GM12865 (cell line): ENCODE measurements at regions not wholly inside any gene's neighbourhood (a gene's known extent, or its start where the extent isn't known, plus 50 kb on each side); places are given as distances from the start of the nearest gene placed in this dataset.

Experiments
- DNase-seq: peaks from one replicate; pipeline ENCODE4 v3.0.0; 2010; ENCODE audit warnings: low read depth
- H3K4me3 ChIP-seq: 2 replicates; pipeline ENCODE4 v1.5.1; 2011; ENCODE audit warnings: mild to moderate bottlenecking, low read depth, low read length, control low read depth
- CTCF ChIP-seq: IDR thresholded peaks from 2 replicates; pipeline ENCODE4 v1.5.1; 2011; ENCODE audit warnings: low read length, control low read depth, low read depth, inconsistent platforms; ENCODE audit not compliant: insufficient read depth; ENCODE audit errors: missing control alignments

GRCh38 chr5:58088941-58089340, 370.9 kb downstream of the PLK2 start:
- TF ChIP-seq CTCF, result no peak
- DNase-seq, result no peak
- H3K4me3 ChIP-seq, result no peak overlapping the region

DNA sequence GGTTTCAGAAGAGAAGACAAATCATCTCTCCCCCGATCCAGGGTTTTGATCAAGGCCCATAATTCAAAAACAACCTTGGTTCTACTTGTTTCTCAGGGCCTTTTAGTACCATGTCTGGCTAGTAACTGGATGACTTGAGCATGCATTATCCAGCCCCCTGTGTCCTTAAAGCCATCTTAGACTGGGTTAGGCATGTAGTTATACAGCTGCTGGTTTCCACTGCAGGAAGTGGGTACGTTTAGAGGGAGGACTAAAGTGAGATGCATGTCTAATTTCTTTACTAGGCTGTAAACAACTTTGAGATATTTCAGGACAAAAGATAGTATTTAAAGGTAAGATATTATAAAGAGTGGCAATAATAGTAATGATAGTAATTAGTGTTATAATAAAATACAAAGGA, 372.0 kb downstream of the PLK2 start:
- TF ChIP-seq CTCF, result no peak
- no peak overlapping the region for H3K4me3 ChIP-seq
- no peak for DNase-seq

GRCh38 chr5:58087123-58087522, 372.8 kb downstream of the PLK2 start:
- no peak for TF ChIP-seq CTCF
- no peak overlapping the region for H3K4me3 ChIP-seq
- DNase-seq, result no peak

DNA sequence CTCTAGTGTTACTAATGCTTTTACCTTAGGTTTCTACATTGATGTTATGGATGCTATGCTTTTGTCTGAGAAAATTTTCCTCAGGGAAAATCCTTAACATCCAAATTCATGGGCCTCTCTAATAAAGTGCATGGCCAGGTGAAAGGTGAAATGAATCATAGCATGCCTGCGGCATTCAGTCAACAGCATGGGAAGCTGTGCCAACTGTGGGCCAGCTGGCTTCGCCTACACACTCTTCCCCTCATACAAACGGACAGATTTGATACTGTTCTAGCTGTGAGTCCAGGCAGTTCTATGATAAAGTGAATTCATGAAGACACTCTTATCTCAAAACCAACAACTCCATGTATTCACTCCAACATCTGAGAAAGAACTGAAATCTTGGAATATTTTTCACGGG, 374.1 kb downstream of the PLK2 start:
- no peak for DNase-seq
- H3K4me3 ChIP-seq, result no peak overlapping the region
- TF ChIP-seq CTCF, result no peak

GRCh38 chr5:58081435-58081834, 378.5 kb downstream of the PLK2 start:
- TF ChIP-seq CTCF, result no peak
- no peak overlapping the region for H3K4me3 ChIP-seq
- DNase-seq, result no peak

DNA sequence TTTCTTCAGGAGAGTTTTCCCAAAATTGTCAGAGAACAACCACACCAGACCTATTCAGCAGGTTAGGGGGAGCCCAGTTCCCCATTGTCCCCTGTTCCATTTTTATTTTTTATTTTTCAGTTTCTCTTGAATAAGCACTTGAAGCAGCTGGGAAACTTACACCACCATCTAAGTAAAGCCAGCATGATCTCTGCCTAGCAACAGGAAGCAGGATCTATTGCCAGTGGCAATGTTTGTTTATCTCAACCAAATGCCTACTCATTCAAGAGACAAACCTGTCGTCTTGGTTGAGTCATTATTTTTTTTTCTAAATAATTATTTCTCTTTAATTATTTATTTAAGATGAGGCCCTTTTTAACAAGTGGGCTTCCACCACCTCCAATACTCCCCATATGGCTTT, 379.3 kb downstream of the PLK2 start:
- H3K4me3 ChIP-seq, result no peak overlapping the region
- no peak for DNase-seq
- no peak for TF ChIP-seq CTCF

GRCh38 chr5:58077966-58078365, 381.9 kb downstream of the PLK2 start:
- DNase-seq, result no peak
- TF ChIP-seq CTCF, result no peak
- no peak overlapping the region for H3K4me3 ChIP-seq
